DND-41 (cell line): ENCODE measurements at regions not wholly inside any gene's neighbourhood (a gene's known extent, or its start where the extent isn't known, plus 50 kb on each side); places are given as distances from the start of the nearest gene placed in this dataset.

ENCODE experiments used
- CTCF ChIP-seq: IDR thresholded peaks from 2 replicates; pipeline ENCODE4 v1.5.1; 2012; ENCODE audit warnings: borderline replicate concordance, low read length, moderate library complexity, mild to moderate bottlenecking; ENCODE audit not compliant: poor library complexity, severe bottlenecking; ENCODE audit errors: extremely low read depth
- EZH2 ChIP-seq: IDR thresholded peaks from 3 replicates; pipeline ENCODE4 v1.6.1; 2012; ENCODE audit warnings: borderline replicate concordance, low read depth, mild to moderate bottlenecking, moderate library complexity, low read length, inconsistent platforms; ENCODE audit not compliant: severe bottlenecking

DNA sequence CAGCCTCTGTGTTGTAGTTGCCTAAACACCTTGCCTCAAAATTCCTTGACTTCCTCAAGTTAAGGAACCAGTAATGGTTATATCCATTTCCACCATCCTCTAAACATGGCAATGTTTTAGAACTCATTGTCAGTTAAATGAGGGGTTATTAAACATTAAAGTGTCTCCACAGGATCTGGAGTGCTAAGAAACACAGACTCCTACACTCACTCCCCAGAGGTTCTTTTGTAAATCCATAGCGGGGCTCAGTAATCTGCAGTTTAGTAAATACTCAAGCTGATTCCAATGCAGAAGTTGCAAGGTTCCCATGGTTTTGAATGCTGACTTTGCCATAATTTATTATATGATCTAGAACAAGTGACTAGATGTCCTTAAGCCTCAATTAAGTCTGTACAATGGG, 245.5 kb downstream of the GPAT3 start:
- no peak for TF ChIP-seq CTCF
- no peak for TF ChIP-seq EZH2
